GM23248 (cell line): ENCODE measurements at regions not wholly inside any gene's neighbourhood (a gene's known extent, or its start where the extent isn't known, plus 50 kb on each side); places are given as distances from the start of the nearest gene placed in this dataset.

Experiments used
- DNase-seq: peaks from one replicate; pipeline ENCODE4 v3.0.0-alpha.2; 2015
- H2AFZ ChIP-seq: fragments of 200-600 bp; sonication (generic); 2 replicates; pipeline ENCODE4 v1.6.1; 2016; ENCODE audit warnings: antibody characterized with exemption
- H3F3A ChIP-seq: fragments of 200-600 bp; sonication (generic); 2 replicates; pipeline ENCODE4 v1.6.1; 2016; ENCODE audit warnings: mild to moderate bottlenecking, antibody characterized with exemption, mixed run types; ENCODE audit not compliant: insufficient read depth
- H3K27ac ChIP-seq: fragments of 200-600 bp; sonication (generic); 2 replicates; pipeline ENCODE4 v1.5.1; 2016; ENCODE audit warnings: mild to moderate bottlenecking
- H3K27me3 ChIP-seq: fragments of 200-600 bp; sonication (generic); replicated peaks from 2 replicates; pipeline ENCODE4 v1.6.1; 2016; ENCODE audit warnings: mild to moderate bottlenecking; ENCODE audit not compliant: insufficient read depth
- H3K36me3 ChIP-seq: fragments of 200-600 bp; sonication (generic); 2 replicates; pipeline ENCODE4 v1.6.1; 2016; ENCODE audit warnings: low read depth, mild to moderate bottlenecking
- H3K4me1 ChIP-seq: fragments of 200-600 bp; sonication (generic); 2 replicates; pipeline ENCODE4 v1.6.1; 2016; ENCODE audit warnings: mild to moderate bottlenecking; ENCODE audit not compliant: insufficient read depth
- H3K4me2 ChIP-seq: fragments of 200-600 bp; sonication (generic); one replicate; pipeline ENCODE4 v1.6.1; 2016; ENCODE audit warnings: mild to moderate bottlenecking; ENCODE audit not compliant: unreplicated experiment
- H3K4me3 ChIP-seq: fragments of 200-600 bp; sonication (generic); 2 replicates; pipeline ENCODE4 v1.5.1; 2016; ENCODE audit warnings: mild to moderate bottlenecking
- H3K79me2 ChIP-seq: fragments of 200-600 bp; sonication (generic); 2 replicates; pipeline ENCODE4 v1.6.1; 2016; ENCODE audit warnings: mild to moderate bottlenecking; ENCODE audit not compliant: insufficient read depth
- H3K9ac ChIP-seq: fragments of 200-600 bp; sonication (generic); 2 replicates; pipeline ENCODE4 v1.6.1; 2016; ENCODE audit warnings: mild to moderate bottlenecking
- H3K9me2 ChIP-seq: fragments of 200-600 bp; sonication (generic); 2 replicates; pipeline ENCODE4 v1.6.1; 2016; ENCODE audit warnings: mixed run types, mild to moderate bottlenecking, moderate library complexity; ENCODE audit not compliant: insufficient read depth
- H3K9me3 ChIP-seq: fragments of 200-600 bp; sonication (generic); one replicate; pipeline ENCODE4 v1.6.1; 2017; ENCODE audit warnings: low read depth
- H4K20me1 ChIP-seq: fragments of 200-600 bp; sonication (generic); 2 replicates; pipeline ENCODE4 v1.6.0; 2016; ENCODE audit not compliant: insufficient read depth
- EZH2 ChIP-seq: fragments of 200-600 bp; sonication (generic); IDR thresholded peaks from 2 replicates; pipeline ENCODE4 v1.6.1; 2018; ENCODE audit warnings: antibody characterized with exemption, mild to moderate bottlenecking; ENCODE audit not compliant: insufficient read depth, poor library complexity, severe bottlenecking
- EZH2phosphoT487 ChIP-seq: fragments of 200-600 bp; sonication (generic); IDR thresholded peaks from 2 replicates; pipeline ENCODE4 v1.6.1; 2018; ENCODE audit warnings: antibody characterized with exemption, moderate library complexity, mild to moderate bottlenecking, low read depth; ENCODE audit not compliant: insufficient read depth
- WGBS, 2 experiments: methylation state at CpG; one replicate each; pipeline ENCODE4 v1.1.6; 2015 to 2017; ENCODE audit warnings: low lambda C conversion rate in 2 of 2, low coverage in 1 of 2; ENCODE audit errors: missing lambda C conversion rate in 2 of 2; 5-methylcytosine and 5-hydroxymethylcytosine counted together
- in situ Hi-C: fragments of 300-500 bp; cut with MboI; formaldehyde crosslinking; loops from 2 replicates; pipeline ENCODE4 v1.15.0; 2020

DNA sequence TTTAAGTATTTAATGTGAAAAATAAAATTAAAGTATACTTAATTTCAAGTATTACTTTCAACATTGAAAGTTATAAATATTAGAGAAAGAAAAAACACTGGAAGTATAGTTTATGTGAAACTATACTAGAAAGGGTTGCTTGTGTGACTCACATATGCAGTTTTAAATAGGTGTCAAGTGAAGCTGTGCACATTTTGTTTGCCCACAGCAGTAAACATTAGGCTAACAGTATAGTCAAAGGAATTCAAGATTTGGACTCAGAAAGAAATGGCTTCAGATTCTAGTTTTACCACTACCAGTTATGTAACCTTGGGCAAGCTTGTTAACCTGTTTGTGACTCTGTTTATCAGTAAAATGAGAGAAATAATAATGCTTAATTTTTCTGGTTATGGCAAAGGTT is 148.2 kb downstream of the FAM47B start:
- in situ Hi-C loops = no loop called here
- TF ChIP-seq EZH2phosphoT487 = no peak
- no peak for TF ChIP-seq EZH2
- no peak for DNase-seq

DNA sequence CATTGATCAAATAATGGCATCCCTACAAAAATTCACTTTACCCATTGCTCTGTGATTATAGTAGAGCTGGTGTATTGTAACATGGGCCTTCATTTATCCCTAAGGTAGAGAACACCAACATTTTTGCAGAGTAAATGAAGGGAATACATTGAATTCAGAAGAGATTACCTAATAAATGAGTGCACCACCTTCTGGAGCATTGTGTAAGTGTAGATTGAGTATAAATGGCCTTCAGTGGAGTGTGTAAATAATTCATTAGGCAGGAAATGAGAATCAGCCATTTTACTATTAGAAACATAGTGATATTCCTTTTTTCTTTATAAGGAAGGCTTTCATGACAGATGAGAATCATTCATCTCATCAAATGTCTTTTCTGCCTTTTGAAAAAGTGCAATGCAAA is 155.8 kb downstream of the FAM47B start:
- Histone ChIP-seq H3K4me3 (no peak overlapping the region), H3K79me2 (no peaks in the 10 kb centered on the region), H3F3A (no peaks in the 10 kb centered on the region), H3K36me3 (no peaks in the 10 kb centered on the region), H3K9me2 (no peaks in the 10 kb centered on the region), H3K9ac (no peak overlapping the region), H3K9me3 (no peaks in the 10 kb centered on the region), H4K20me1 (no peaks in the 10 kb centered on the region), H3K27ac (no peak overlapping the region), H3K4me2 (no peak overlapping the region), H2AFZ (no peak overlapping the region), H3K27me3 (no peaks in the 10 kb centered on the region), H3K4me1 (no peaks in the 10 kb centered on the region)
- peak; percentile 19 for DNase-seq
- in situ Hi-C loops = no loop called here
- TF ChIP-seq EZH2phosphoT487 = no peak
- TF ChIP-seq EZH2 = no peak

More for the DNA sequence above, 148.2 kb downstream of the FAM47B start:
- H3K9me2 ChIP-seq = no peaks in the 10 kb centered on the region
- no peaks in the 10 kb centered on the region for H3K36me3 ChIP-seq
- H4K20me1 ChIP-seq = no peaks in the 10 kb centered on the region
- no peaks in the 10 kb centered on the region for H3K79me2 ChIP-seq
- H3K4me2 ChIP-seq = no peak overlapping the region
- H3K27me3 ChIP-seq = no peaks in the 10 kb centered on the region
- no peak overlapping the region for H3K9ac ChIP-seq
- no peaks in the 10 kb centered on the region for H3K4me1 ChIP-seq
- no peak overlapping the region for H3K4me3 ChIP-seq
- H3K9me3 ChIP-seq = no peaks in the 10 kb centered on the region
- no peak overlapping the region for H3K27ac ChIP-seq
- H3F3A ChIP-seq = no peaks in the 10 kb centered on the region
- no peak overlapping the region for H2AFZ ChIP-seq

DNA sequence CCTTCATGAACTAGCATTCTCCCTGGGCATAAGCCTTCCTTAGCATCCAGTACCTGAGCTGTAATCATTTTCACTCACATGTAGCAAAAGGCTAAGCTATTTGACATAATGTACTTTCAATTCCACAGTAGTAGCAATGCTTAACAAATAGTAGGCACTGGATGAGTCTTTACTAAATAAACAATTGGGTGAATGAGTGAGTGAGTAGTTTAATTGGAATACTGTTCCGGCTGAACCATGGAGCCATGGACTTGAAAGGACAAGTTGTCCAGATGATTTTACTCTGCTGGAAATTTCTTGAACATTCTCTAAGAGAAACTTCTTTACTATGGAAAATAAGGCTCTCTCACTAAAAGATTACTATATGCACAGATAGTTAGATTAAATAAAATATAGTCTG is 159.3 kb downstream of the FAM47B start:
- Histone ChIP-seq H3K27ac (no peak overlapping the region), H3F3A (no peaks in the 10 kb centered on the region), H3K36me3 (no peaks in the 10 kb centered on the region), H4K20me1 (no peaks in the 10 kb centered on the region), H3K4me1 (no peaks in the 10 kb centered on the region), H3K4me3 (no peak overlapping the region), H3K4me2 (no peak overlapping the region), H3K9ac (no peak overlapping the region), H2AFZ (no peak overlapping the region), H3K9me3 (no peaks in the 10 kb centered on the region), H3K9me2 (no peaks in the 10 kb centered on the region), H3K79me2 (no peaks in the 10 kb centered on the region), H3K27me3 (no peaks in the 10 kb centered on the region)
- TF ChIP-seq EZH2 = no peak
- TF ChIP-seq EZH2phosphoT487 = no peak
- WGBS, 2 experiments = 57 to 94% methylated on average over 1 of the region's 1 CpG
- DNase-seq = no peak
- in situ Hi-C loops = no loop called here

DNA sequence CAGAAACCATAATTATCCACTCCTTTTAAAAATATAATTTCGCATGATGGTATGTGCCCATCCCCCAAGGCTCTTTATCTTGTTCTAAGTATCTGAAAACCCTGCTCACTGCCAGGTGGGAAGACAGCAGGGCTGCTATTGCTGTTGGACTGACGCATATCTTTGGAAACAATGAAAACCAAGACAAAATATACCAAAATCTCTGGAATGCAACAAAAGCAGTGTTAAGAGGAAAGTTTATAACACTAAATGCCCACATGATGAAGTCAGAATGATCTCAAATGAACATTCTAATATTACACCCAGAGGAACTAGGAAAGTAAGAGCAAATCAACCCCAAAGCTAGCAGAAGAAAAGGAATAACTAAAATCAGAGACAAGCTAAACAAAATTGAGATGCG is 162.0 kb downstream of the FAM47B start:
- Histone ChIP-seq H3F3A (no peaks in the 10 kb centered on the region), H3K4me1 (no peaks in the 10 kb centered on the region), H3K4me2 (no peak overlapping the region), H3K36me3 (no peaks in the 10 kb centered on the region), H3K27me3 (no peaks in the 10 kb centered on the region), H3K27ac (no peak overlapping the region), H3K4me3 (no peak overlapping the region), H3K9ac (no peak overlapping the region), H3K79me2 (no peaks in the 10 kb centered on the region), H4K20me1 (no peaks in the 10 kb centered on the region), H2AFZ (no peak overlapping the region), H3K9me2 (no peaks in the 10 kb centered on the region), H3K9me3 (no peaks in the 10 kb centered on the region)
- in situ Hi-C loops = no loop called here
- peak; percentile 0 for DNase-seq
- TF ChIP-seq EZH2 (no peak), EZH2phosphoT487 (no peak)
- WGBS, 2 experiments = 20 to 28% methylated on average over 3 of the region's 3 CpGs

DNA sequence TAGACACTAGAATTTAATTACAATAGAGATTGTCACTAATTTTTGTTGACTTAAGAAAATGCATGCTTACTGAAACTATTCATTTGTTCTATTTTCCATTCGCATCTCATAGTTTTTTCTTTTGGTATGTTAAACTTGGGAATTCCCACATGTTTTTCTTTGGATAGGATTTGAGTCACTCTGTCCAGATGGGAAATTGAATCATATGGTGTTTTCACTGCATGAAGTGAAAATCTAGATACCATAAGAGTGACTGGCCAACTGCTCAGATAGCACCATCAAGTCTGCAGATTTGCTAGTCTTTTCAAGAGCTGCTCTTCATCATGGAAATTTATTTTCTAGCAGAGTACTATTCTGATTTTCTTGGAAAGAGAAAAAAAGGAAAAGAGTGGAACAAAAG is 172.6 kb downstream of the FAM47B start:
- 0 to 12% methylated on average over 1 of the region's 1 CpG for WGBS, 2 experiments
- no peaks in the 10 kb centered on the region for H4K20me1 ChIP-seq
- H3K9me3 ChIP-seq = no peaks in the 10 kb centered on the region
- no peaks in the 10 kb centered on the region for H3K79me2 ChIP-seq
- in situ Hi-C loops = no loop called here
- H3K4me2 ChIP-seq = no peak overlapping the region
- no peak overlapping the region for H3K9ac ChIP-seq
- no peak overlapping the region for H3K4me3 ChIP-seq
- no peaks in the 10 kb centered on the region for H3F3A ChIP-seq
- H3K36me3 ChIP-seq = no peaks in the 10 kb centered on the region
- H2AFZ ChIP-seq = no peak overlapping the region
- no peaks in the 10 kb centered on the region for H3K27me3 ChIP-seq
- H3K4me1 ChIP-seq = no peaks in the 10 kb centered on the region
- peak; percentile 46 for DNase-seq
- TF ChIP-seq EZH2 = no peak
- no peak for TF ChIP-seq EZH2phosphoT487
- H3K27ac ChIP-seq = no peak overlapping the region
- H3K9me2 ChIP-seq = no peaks in the 10 kb centered on the region
